GM23338 (cell line): ENCODE measurements at regions not wholly inside any gene's neighbourhood (a gene's known extent, or its start where the extent isn't known, plus 50 kb on each side); places are given as distances from the start of the nearest gene placed in this dataset.

Experiments
- ATAC-seq: fragments of 200-7000 bp; cut with Tn5 transposase; 3 replicates; pipeline ENCODE4 v1.9.1; 2020
- DNase-seq: peaks from one replicate; pipeline ENCODE4 v3.0.0-alpha.2; 2015; ENCODE audit warnings: low spot score
- H2AFZ ChIP-seq: fragments of 200-600 bp; sonication (generic); 2 replicates; pipeline ENCODE4 v1.8.0; 2016; ENCODE audit warnings: antibody characterized with exemption, mild to moderate bottlenecking, moderate library complexity
- H3F3A ChIP-seq: fragments of 200-600 bp; sonication (generic); replicated peaks from 2 replicates; pipeline ENCODE4 v1.8.0; 2017; ENCODE audit warnings: antibody characterized with exemption, mixed run types, low read depth
- H3K27ac ChIP-seq: fragments of 200-600 bp; sonication (generic); 2 replicates; pipeline ENCODE4 v1.6.1; 2016; ENCODE audit warnings: low read depth
- H3K27me3 ChIP-seq: fragments of 200-600 bp; sonication (generic); 2 replicates; pipeline ENCODE4 v1.8.0; 2016; ENCODE audit warnings: mild to moderate bottlenecking, mixed run types, moderate library complexity; ENCODE audit not compliant: insufficient read depth
- H3K36me3 ChIP-seq: fragments of 200-600 bp; sonication (generic); 2 replicates; pipeline ENCODE4 v1.8.0; 2016; ENCODE audit warnings: mild to moderate bottlenecking; ENCODE audit not compliant: insufficient read depth
- H3K4me1 ChIP-seq: fragments of 200-600 bp; sonication (generic); 2 replicates; pipeline ENCODE4 v1.8.0; 2016; ENCODE audit warnings: mild to moderate bottlenecking, moderate library complexity; ENCODE audit not compliant: insufficient read depth
- H3K4me2 ChIP-seq: fragments of 200-600 bp; sonication (generic); 2 replicates; pipeline ENCODE4 v1.7.1; 2017; ENCODE audit warnings: mixed run types
- H3K4me3 ChIP-seq: fragments of 200-600 bp; sonication (generic); 2 replicates; pipeline ENCODE4 v1.6.1; 2016; ENCODE audit warnings: mixed run types
- H3K79me2 ChIP-seq: fragments of 200-600 bp; sonication (generic); replicated peaks from 2 replicates; pipeline ENCODE4 v1.8.0; 2017; ENCODE audit warnings: mild to moderate bottlenecking; ENCODE audit not compliant: insufficient read depth
- H3K9me2 ChIP-seq: fragments of 200-600 bp; sonication (generic); 2 replicates; pipeline ENCODE4 v1.8.0; 2017; ENCODE audit not compliant: insufficient read depth
- H4K20me1 ChIP-seq: fragments of 200-600 bp; sonication (generic); replicated peaks from 2 replicates; pipeline ENCODE4 v1.8.0; 2017; ENCODE audit warnings: mild to moderate bottlenecking; ENCODE audit not compliant: insufficient read depth
- H3K27ac Mint-ChIP-seq: 2 replicates; pipeline ENCODE4 v1.8.0; 2020; ENCODE audit warnings: inconsistent platforms, mild to moderate bottlenecking, moderate library complexity, mixed read lengths
- H3K27me3 Mint-ChIP-seq: 3 replicates; pipeline ENCODE4 v1.8.0; 2022; ENCODE audit warnings: low read depth, mild to moderate bottlenecking, moderate library complexity, mixed read lengths, inconsistent platforms; ENCODE audit not compliant: insufficient read depth, poor library complexity
- H3K36me3 Mint-ChIP-seq: 3 replicates; pipeline ENCODE4 v1.8.0; 2021; ENCODE audit warnings: low read depth, mild to moderate bottlenecking, inconsistent platforms, moderate library complexity, mixed read lengths
- H3K4me1 Mint-ChIP-seq: 3 replicates; pipeline ENCODE4 v1.8.0; 2020; ENCODE audit warnings: mild to moderate bottlenecking, inconsistent platforms, mixed read lengths
- H3K4me3 Mint-ChIP-seq: 3 replicates; pipeline ENCODE4 v1.8.0; 2021; ENCODE audit warnings: moderate library complexity, mild to moderate bottlenecking, inconsistent platforms, mixed read lengths
- H3K9me3 Mint-ChIP-seq: 3 replicates; pipeline ENCODE4 v1.8.0; 2020; ENCODE audit warnings: moderate library complexity, mild to moderate bottlenecking, inconsistent platforms, mixed read lengths
- CREB1 ChIP-seq: fragments of 250-450 bp; sonication (Bioruptor Pico); IDR thresholded peaks from 2 replicates; pipeline ENCODE4 v1.5.0; 2020; ENCODE audit warnings: low read depth, mild to moderate bottlenecking, moderate library complexity
- CTCF ChIP-seq, 2 experiments: fragments of 200-600 bp in 1 of 2; sonication (generic) in 1 of 2; conservative IDR thresholded peaks; 2 replicates each; pipeline versions ENCODE4 v1.5.1 to v1.6.1; 2016 to 2017; ENCODE audit warnings: antibody characterized with exemption in 2 of 2, low read depth in 2 of 2, mild to moderate bottlenecking in 2 of 2, moderate library complexity in 1 of 2
- ETS1 ChIP-seq: IDR thresholded peaks from 2 replicates; pipeline ENCODE4 v1.6.1; 2016; ENCODE audit warnings: antibody characterized with exemption
- EZH2 ChIP-seq: fragments of 200-600 bp; sonication (generic); IDR thresholded peaks from one replicate; pipeline ENCODE4 v1.8.0; 2017; ENCODE audit warnings: antibody characterized with exemption, mild to moderate bottlenecking, low read depth; ENCODE audit not compliant: unreplicated experiment
- EZH2phosphoT487 ChIP-seq: fragments of 200-600 bp; sonication (generic); IDR thresholded peaks from one replicate; pipeline ENCODE4 v1.8.1; 2018; ENCODE audit warnings: antibody characterized with exemption; ENCODE audit not compliant: unreplicated experiment
- JUNB ChIP-seq: IDR thresholded peaks from one replicate; pipeline ENCODE4 v1.6.1; 2016; ENCODE audit warnings: antibody characterized with exemption; ENCODE audit not compliant: unreplicated experiment
- POLR2AphosphoS5 ChIP-seq: IDR thresholded peaks from 2 replicates; pipeline ENCODE4 v1.6.1; 2016; ENCODE audit warnings: antibody characterized with exemption, low read depth
- REST ChIP-seq: IDR thresholded peaks from one replicate; pipeline ENCODE4 v1.6.1; 2018; ENCODE audit warnings: antibody characterized with exemption; ENCODE audit not compliant: unreplicated experiment
- STAT1 ChIP-seq: IDR thresholded peaks from one replicate; pipeline ENCODE4 v1.6.1; 2016; ENCODE audit warnings: antibody characterized with exemption; ENCODE audit not compliant: unreplicated experiment
- ZNF114 ChIP-seq: fragments of 250-450 bp; sonication (Bioruptor Pico); IDR thresholded peaks from 2 replicates; pipeline ENCODE4 v1.5.0; 2020; ENCODE audit warnings: mild to moderate bottlenecking, moderate library complexity
- ZNF331 ChIP-seq: fragments of 250-450 bp; sonication (Bioruptor Pico); IDR thresholded peaks from 2 replicates; pipeline ENCODE4 v1.5.0; 2020; ENCODE audit warnings: low read depth, mild to moderate bottlenecking, moderate library complexity

- H3K27me3 Mint-ChIP-seq = peaks cover 4% of the 10 kb centered on the region
- Histone ChIP-seq H3K4me2 (no peak overlapping the region), H3F3A (no peaks in the 10 kb centered on the region), H4K20me1 (no peaks in the 10 kb centered on the region), H3K36me3 (no peaks in the 10 kb centered on the region), H3K9me2 (no peaks in the 10 kb centered on the region), H3K4me1 (no peaks in the 10 kb centered on the region), H3K79me2 (no peaks in the 10 kb centered on the region), H3K27me3 (no peaks in the 10 kb centered on the region), H3K4me3 (no peak overlapping the region), H2AFZ (no peak overlapping the region), H3K27ac (no peak overlapping the region)
- H3K36me3 Mint-ChIP-seq = no peaks in the 10 kb centered on the region
- TF ChIP-seq ETS1 (no peak), CREB1 (CRISPR knock-in tag) (no peak), EZH2 (no peak), CTCF (conservative IDR thresholded peaks at IDR 0.05; ENCODE audit: low read depth in 2 of 2) (no peak), POLR2AphosphoS5 (no peak), ZNF114 (CRISPR knock-in tag) (no peak), EZH2phosphoT487 (no peak)
- no peaks in the 10 kb centered on the region for H3K9me3 Mint-ChIP-seq
- H3K27ac Mint-ChIP-seq = no peak overlapping the region
- no peak for DNase-seq
- ATAC-seq = no peak
- H3K4me1 Mint-ChIP-seq = no peaks in the 10 kb centered on the region
- H3K4me3 Mint-ChIP-seq = no peak overlapping the region
Measured at GRCh38 chr20:60124776-60125381, 166.7 kb downstream of the CDH26 start.

- Mint-ChIP-seq H3K4me3 (no peak overlapping the region), H3K9me3 (no peaks in the 10 kb centered on the region), H3K27me3 (peaks cover 4% of the 10 kb centered on the region), H3K36me3 (no peaks in the 10 kb centered on the region), H3K27ac (no peak overlapping the region), H3K4me1 (no peaks in the 10 kb centered on the region)
- ATAC-seq = no peak
- Histone ChIP-seq H2AFZ (no peak overlapping the region), H3K27me3 (no peaks in the 10 kb centered on the region), H3K9me2 (no peaks in the 10 kb centered on the region), H3K4me1 (no peaks in the 10 kb centered on the region), H3K27ac (no peak overlapping the region), H3K36me3 (no peaks in the 10 kb centered on the region), H4K20me1 (no peaks in the 10 kb centered on the region), H3F3A (no peaks in the 10 kb centered on the region), H3K79me2 (no peaks in the 10 kb centered on the region), H3K4me3 (no peak overlapping the region), H3K4me2 (no peak overlapping the region)
- no peak for DNase-seq
- TF ChIP-seq EZH2 (no peak), JUNB (no peak), ZNF114 (CRISPR knock-in tag) (no peak), STAT1 (no peak), REST (no peak), CREB1 (CRISPR knock-in tag) (no peak), EZH2phosphoT487 (no peak), ZNF331 (CRISPR knock-in tag) (no peak), ETS1 (no peak)
Measured at GRCh38 chr20:60125513-60125912, 167.3 kb downstream of the CDH26 start.
